CD14-positive monocyte (primary cell): ENCODE measurements at regions not wholly inside any gene's neighbourhood (a gene's known extent, or its start where the extent isn't known, plus 50 kb on each side); places are given as distances from the start of the nearest gene placed in this dataset.

Source experiments
- DNase-seq, 3 donors: peaks; one replicate each; pipeline ENCODE4 v3.0.0-alpha.2; 2011 to 2022
- H2AFZ ChIP-seq: 2 replicates; pipeline ENCODE4 v1.6.0; 2012; ENCODE audit warnings: mild to moderate bottlenecking, low read depth, low read length, inconsistent platforms; ENCODE audit not compliant: insufficient read depth, poor library complexity, severe bottlenecking
- H3K27ac ChIP-seq, 2 donors: 1 replicate in 1 of 2; 2 replicates in 1 of 2; pipeline ENCODE4 v1.5.1; 2012 to 2013; ENCODE audit warnings: low read length in 2 of 2, control low read depth in 1 of 2, inconsistent platforms in 1 of 2, low read depth in 1 of 2, mild to moderate bottlenecking in 1 of 2
- H3K27me3 ChIP-seq, 2 donors: one replicate each; pipeline versions ENCODE4 v1.6.0 to v1.6.1; 2011 to 2013; ENCODE audit warnings: low read length in 2 of 2; ENCODE audit not compliant: control insufficient read depth in 2 of 2, insufficient read depth in 2 of 2
- H3K36me3 ChIP-seq, 2 donors: replicated peaks in 1 of 2; 1 replicate in 1 of 2; 2 replicates in 1 of 2; pipeline versions ENCODE4 v1.5.1 to v1.6.1; 2012 to 2013; ENCODE audit warnings: low read length in 2 of 2, control low read depth in 1 of 2, inconsistent platforms in 1 of 2, mild to moderate bottlenecking in 1 of 2; ENCODE audit not compliant: insufficient read depth in 2 of 2, control insufficient read depth in 1 of 2
- H3K4me1 ChIP-seq, 2 donors: 1 replicate in 1 of 2; 2 replicates in 1 of 2; pipeline versions ENCODE4 v1.5.1 to v1.6.1; 2012 to 2013; ENCODE audit warnings: low read length in 2 of 2, control low read depth in 1 of 2, inconsistent platforms in 1 of 2, mild to moderate bottlenecking in 1 of 2, moderate library complexity in 1 of 2; ENCODE audit not compliant: insufficient read depth in 2 of 2, control insufficient read depth in 1 of 2
- H3K4me2 ChIP-seq: replicated peaks from 2 replicates; pipeline ENCODE3; 2012; ENCODE audit warnings: low read length, moderate library complexity, mild to moderate bottlenecking; ENCODE audit not compliant: poor library complexity, severe bottlenecking; ENCODE audit errors: extremely low read depth
- H3K4me3 ChIP-seq, 3 experiments: fragments of 200-600 bp in 1 of 3; sonication (generic) in 1 of 3; replicated peaks in 1 of 3; 1 replicate in 2 of 3; 2 replicates in 1 of 3; pipeline ENCODE4 v1.5.1; 2011 to 2013; ENCODE audit warnings: low read length in 3 of 3, mild to moderate bottlenecking in 3 of 3, control low read depth in 2 of 3, low read depth in 2 of 3, inconsistent platforms in 1 of 3, moderate library complexity in 1 of 3
- H3K79me2 ChIP-seq: 2 replicates; pipeline ENCODE4 v1.6.0; 2012; ENCODE audit warnings: mild to moderate bottlenecking, control low read depth, inconsistent platforms, low read length, moderate library complexity; ENCODE audit not compliant: insufficient read depth
- H3K9ac ChIP-seq: 2 replicates; pipeline ENCODE4 v1.6.0; 2017; ENCODE audit warnings: low read length, mild to moderate bottlenecking; ENCODE audit not compliant: insufficient read depth, poor library complexity, severe bottlenecking
- H3K9me3 ChIP-seq, 2 donors: replicated peaks in 1 of 2; 1 replicate in 1 of 2; 2 replicates in 1 of 2; pipeline versions ENCODE4 v1.5.1 to v1.6.1; 2012 to 2013; ENCODE audit warnings: low read length in 2 of 2, control low read depth in 1 of 2; ENCODE audit not compliant: control insufficient read depth in 1 of 2, insufficient read depth in 1 of 2
- H4K20me1 ChIP-seq: 2 replicates; pipeline ENCODE4 v1.6.0; 2012; ENCODE audit warnings: mild to moderate bottlenecking, low read length, control low read depth, moderate library complexity; ENCODE audit not compliant: insufficient read depth
- H3K27ac Mint-ChIP-seq, 7 donors: one replicate each; pipeline ENCODE4 v1.8.0; 2020; ENCODE audit warnings: mild to moderate bottlenecking in 7 of 7, mixed read lengths in 7 of 7, moderate library complexity in 6 of 7, inconsistent platforms in 2 of 7
- H3K27me3 Mint-ChIP-seq, 3 donors: one replicate each; pipeline ENCODE4 v1.8.0; 2021 to 2022; ENCODE audit warnings: low read depth in 3 of 3, mild to moderate bottlenecking in 3 of 3, mixed read lengths in 3 of 3, moderate library complexity in 3 of 3, inconsistent platforms in 1 of 3
- H3K36me3 Mint-ChIP-seq, 2 donors: one replicate each; pipeline ENCODE4 v1.8.0; 2020; ENCODE audit warnings: mixed read lengths in 2 of 2, inconsistent platforms in 1 of 2, mild to moderate bottlenecking in 1 of 2
- H3K4me1 Mint-ChIP-seq: one replicate; pipeline ENCODE4 v1.8.0; 2020; ENCODE audit warnings: mild to moderate bottlenecking, mixed read lengths
- H3K4me3 Mint-ChIP-seq, 2 donors: one replicate each; pipeline ENCODE4 v1.8.0; 2020; ENCODE audit warnings: mild to moderate bottlenecking in 2 of 2, mixed read lengths in 2 of 2, moderate library complexity in 1 of 2
- H3K9me3 Mint-ChIP-seq, 7 donors: one replicate each; pipeline ENCODE4 v1.8.0; 2020 to 2022; ENCODE audit warnings: mixed read lengths in 7 of 7, mild to moderate bottlenecking in 6 of 7, moderate library complexity in 6 of 7, inconsistent platforms in 2 of 7
- WGBS: methylation state at CpG from one replicate; pipeline ENCODE4 v1.1.5; 2013; ENCODE audit warnings: missing lambda C conversion rate; ENCODE audit not compliant: insufficient coverage; 5-methylcytosine and 5-hydroxymethylcytosine counted together
- intact Hi-C, 2 donors: fragments of 100-400 bp; cut with micrococcal nuclease; formaldehyde crosslinking; loops; one replicate each; pipeline versions ENCODE4 v1.15.0 to v1.15.1; 2023
- TF ChIP-seq, protein P1 (sequence below): fragments of 200-600 bp; IDR thresholded peaks from one replicate; pipeline ENCODE4 v1.8.0; 2022; ENCODE audit warnings: antibody characterized with exemption, mild to moderate bottlenecking

DNA sequence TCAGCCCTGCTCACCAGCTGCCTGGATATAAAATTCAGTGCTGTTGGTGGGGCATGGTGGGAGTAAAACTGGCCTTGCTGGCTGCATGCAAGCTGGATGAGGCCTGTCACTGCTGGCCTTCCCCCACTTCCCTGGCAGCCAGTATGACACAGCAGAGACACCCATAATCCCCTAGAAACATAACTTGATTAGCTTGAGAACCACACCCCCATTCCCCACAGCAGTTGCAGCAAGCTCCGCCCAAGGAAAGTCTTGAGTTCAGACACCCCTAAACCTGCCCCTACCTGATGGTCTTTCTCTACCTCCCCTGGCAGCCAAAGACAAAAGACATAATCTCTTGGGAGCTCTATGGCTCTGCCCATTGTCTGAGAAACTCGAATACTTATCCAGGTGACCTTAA, 405.1 kb upstream of the NECTIN3 start:
- TF ChIP-seq, protein P1, sequence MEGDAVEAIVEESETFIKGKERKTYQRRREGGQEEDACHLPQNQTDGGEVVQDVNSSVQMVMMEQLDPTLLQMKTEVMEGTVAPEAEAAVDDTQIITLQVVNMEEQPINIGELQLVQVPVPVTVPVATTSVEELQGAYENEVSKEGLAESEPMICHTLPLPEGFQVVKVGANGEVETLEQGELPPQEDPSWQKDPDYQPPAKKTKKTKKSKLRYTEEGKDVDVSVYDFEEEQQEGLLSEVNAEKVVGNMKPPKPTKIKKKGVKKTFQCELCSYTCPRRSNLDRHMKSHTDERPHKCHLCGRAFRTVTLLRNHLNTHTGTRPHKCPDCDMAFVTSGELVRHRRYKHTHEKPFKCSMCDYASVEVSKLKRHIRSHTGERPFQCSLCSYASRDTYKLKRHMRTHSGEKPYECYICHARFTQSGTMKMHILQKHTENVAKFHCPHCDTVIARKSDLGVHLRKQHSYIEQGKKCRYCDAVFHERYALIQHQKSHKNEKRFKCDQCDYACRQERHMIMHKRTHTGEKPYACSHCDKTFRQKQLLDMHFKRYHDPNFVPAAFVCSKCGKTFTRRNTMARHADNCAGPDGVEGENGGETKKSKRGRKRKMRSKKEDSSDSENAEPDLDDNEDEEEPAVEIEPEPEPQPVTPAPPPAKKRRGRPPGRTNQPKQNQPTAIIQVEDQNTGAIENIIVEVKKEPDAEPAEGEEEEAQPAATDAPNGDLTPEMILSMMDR, result no peak
- Histone ChIP-seq H3K9me3 (peaks cover 26 to 40% of the 10 kb centered on the region in 2 donors), H3K27me3 (no peaks in the 10 kb centered on the region), H3K36me3 (no peaks in the 10 kb centered on the region), H3K9ac (no peak overlapping the region), H3K4me1 (no peaks in the 10 kb centered on the region), H2AFZ (no peak overlapping the region), H4K20me1 (no peaks in the 10 kb centered on the region), H3K79me2 (no peaks in the 10 kb centered on the region), H3K27ac (no peak overlapping the region), H3K4me2 (no peak overlapping the region), H3K4me3 (no peak overlapping the region)
- 100% methylated on average over 1 of the region's 2 CpGs for WGBS
- Mint-ChIP-seq H3K9me3 (peaks cover 8 to 50% (median 25%) of the 10 kb centered on the region in 7 donors), H3K36me3 (no peaks in the 10 kb centered on the region), H3K4me1 (no peaks in the 10 kb centered on the region), H3K4me3 (no peak overlapping the region), H3K27me3 (no peaks in the 10 kb centered on the region), H3K27ac (no peak overlapping the region)
- DNase-seq, result no peak
- intact Hi-C loops, result no loop called here

DNA sequence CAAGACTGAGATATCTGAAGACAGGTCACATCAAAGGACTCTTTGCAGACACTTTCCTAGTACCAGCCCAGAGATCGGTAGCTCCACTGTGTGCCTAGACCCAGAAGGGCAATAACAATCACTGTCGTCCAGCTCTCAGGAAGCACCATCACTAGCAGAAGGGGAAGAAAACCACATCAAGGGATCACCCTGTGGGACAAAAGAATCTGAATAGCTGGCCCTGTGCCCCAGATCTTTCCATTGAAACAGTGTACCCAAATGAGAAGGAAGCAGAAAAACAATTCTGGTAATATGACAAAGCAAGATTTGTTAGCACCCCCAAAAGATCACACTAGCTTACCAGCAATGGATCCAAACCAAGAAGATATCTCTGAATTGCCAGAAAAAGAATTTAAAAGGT, 404.4 kb upstream of the NECTIN3 start:
- H3K9ac ChIP-seq, result no peak overlapping the region
- no peak for DNase-seq
- WGBS, result 60% methylated on average over 2 of the region's 2 CpGs
- intact Hi-C loops, result no loop called here
- no peak overlapping the region for H3K4me3 ChIP-seq
- Mint-ChIP-seq H3K4me3 (no peak overlapping the region), H3K27me3 (no peaks in the 10 kb centered on the region), H3K9me3 (peaks cover 8 to 53% (median 30%) of the 10 kb centered on the region in 7 donors), H3K36me3 (no peaks in the 10 kb centered on the region), H3K4me1 (no peaks in the 10 kb centered on the region), H3K27ac (no peak overlapping the region)
- H3K27ac ChIP-seq, result no peak overlapping the region
- no peaks in the 10 kb centered on the region for H4K20me1 ChIP-seq
- no peaks in the 10 kb centered on the region for H3K36me3 ChIP-seq
- H3K4me1 ChIP-seq, result no peaks in the 10 kb centered on the region
- peaks cover 25 to 46% of the 10 kb centered on the region in 2 donors for H3K9me3 ChIP-seq
- H3K79me2 ChIP-seq, result no peaks in the 10 kb centered on the region
- H3K4me2 ChIP-seq, result no peak overlapping the region
- no peaks in the 10 kb centered on the region for H3K27me3 ChIP-seq
- TF ChIP-seq, protein P1, result no peak
- H2AFZ ChIP-seq, result no peak overlapping the region
